ENCODE measurements at regions not wholly inside any gene's neighbourhood (a gene's known extent, or its start where the extent isn't known, plus 50 kb on each side); places are given as distances from the start of the nearest gene placed in this dataset.

DNA sequence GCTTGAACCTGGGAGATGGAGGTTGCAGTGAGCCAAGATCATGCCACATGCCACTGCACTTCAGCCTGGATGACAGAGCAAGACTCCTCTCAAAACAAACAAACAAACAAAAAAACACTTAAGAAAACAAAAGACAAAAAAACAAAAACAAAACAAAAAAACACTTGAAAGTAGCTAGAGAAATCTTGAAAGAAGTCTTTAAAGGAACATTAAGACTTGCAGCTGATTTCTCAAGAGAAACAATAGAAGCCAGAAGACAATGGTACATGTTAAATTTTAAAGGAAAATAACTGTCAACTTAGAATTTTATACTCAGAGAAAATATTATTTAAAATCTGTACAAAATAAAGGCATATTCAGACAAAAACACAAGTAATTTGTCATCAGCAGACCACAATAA, 71.3 kb downstream of the HLX start:
- TF ChIP-seq, protein P1, sequence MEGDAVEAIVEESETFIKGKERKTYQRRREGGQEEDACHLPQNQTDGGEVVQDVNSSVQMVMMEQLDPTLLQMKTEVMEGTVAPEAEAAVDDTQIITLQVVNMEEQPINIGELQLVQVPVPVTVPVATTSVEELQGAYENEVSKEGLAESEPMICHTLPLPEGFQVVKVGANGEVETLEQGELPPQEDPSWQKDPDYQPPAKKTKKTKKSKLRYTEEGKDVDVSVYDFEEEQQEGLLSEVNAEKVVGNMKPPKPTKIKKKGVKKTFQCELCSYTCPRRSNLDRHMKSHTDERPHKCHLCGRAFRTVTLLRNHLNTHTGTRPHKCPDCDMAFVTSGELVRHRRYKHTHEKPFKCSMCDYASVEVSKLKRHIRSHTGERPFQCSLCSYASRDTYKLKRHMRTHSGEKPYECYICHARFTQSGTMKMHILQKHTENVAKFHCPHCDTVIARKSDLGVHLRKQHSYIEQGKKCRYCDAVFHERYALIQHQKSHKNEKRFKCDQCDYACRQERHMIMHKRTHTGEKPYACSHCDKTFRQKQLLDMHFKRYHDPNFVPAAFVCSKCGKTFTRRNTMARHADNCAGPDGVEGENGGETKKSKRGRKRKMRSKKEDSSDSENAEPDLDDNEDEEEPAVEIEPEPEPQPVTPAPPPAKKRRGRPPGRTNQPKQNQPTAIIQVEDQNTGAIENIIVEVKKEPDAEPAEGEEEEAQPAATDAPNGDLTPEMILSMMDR (IDR thresholded peaks at IDR 0.05) = no peak
- TF ChIP-seq EZH2 (IDR thresholded peaks at IDR 0.05; ENCODE audit: borderline replicate concordance, insufficient read depth, low read depth, low read length, poor library complexity, severe bottlenecking) = no peak

All from B cell (primary cell).